ENCODE measurements at regions not wholly inside any gene's neighbourhood (a gene's known extent, or its start where the extent isn't known, plus 50 kb on each side); places are given as distances from the start of the nearest gene placed in this dataset.

GRCh38 chr13:94849254-94849653, 136.9 kb upstream of the SOX21 start:
- TF ChIP-seq CTCF (IDR thresholded peaks at IDR 0.05) (no peak), POLR2A (IDR thresholded peaks at IDR 0.05) (no peak)
